Adipose tissue (tissue), 3 donors: ENCODE measurements at regions not wholly inside any gene's neighbourhood (a gene's known extent, or its start where the extent isn't known, plus 50 kb on each side); places are given as distances from the start of the nearest gene placed in this dataset.

Source experiments
- H3K27ac ChIP-seq: one replicate; pipeline ENCODE4 v1.5.1; 2013; ENCODE audit warnings: low read depth, low read length
- WGBS, 3 donors: extraction: QIAGEN DNeasy Blood & Tissue Kit; methylation state at CpG; one replicate each; pipeline ENCODE4 v1.1.7; 2013; 5-methylcytosine and 5-hydroxymethylcytosine counted together
- donor health status: healthy with polysubstance abuse.
- donor health status: Bipolar disorder and iron deficiency.
- donor health status: healthy.

- 63 to 87% (median 80%) methylated on average over 1 of the region's 1 CpG for WGBS, 3 donors
- no peak overlapping the region for H3K27ac ChIP-seq
Measured at GRCh38 chr13:50401049-50401505, 385.8 kb downstream of the KCNRG start.

- H3K27ac ChIP-seq: no peak overlapping the region
- 65 to 77% (median 72%) methylated on average over 3 of the region's 3 CpGs for WGBS, 3 donors
Measured at GRCh38 chr13:50401721-50402465, 386.6 kb downstream of the KCNRG start.

- H3K27ac ChIP-seq: no peak overlapping the region
- WGBS, 3 donors: 45 to 70% (median 68%) methylated on average over 1 of the region's 1 CpG
Measured at GRCh38 chr13:50403311-50403710, 388.1 kb downstream of the KCNRG start.

GRCh38 chr13:50404116-50404515, 388.9 kb downstream of the KCNRG start:
- 80 to 96% (median 84%) methylated on average over 3 of the region's 3 CpGs for WGBS, 3 donors
- no peak overlapping the region for H3K27ac ChIP-seq

GRCh38 chr13:50404769-50405168, 389.5 kb downstream of the KCNRG start:
- 79 to 91% (median 86%) methylated on average over 1 of the region's 1 CpG for WGBS, 3 donors
- no peak overlapping the region for H3K27ac ChIP-seq

GRCh38 chr13:50406831-50407230, 391.6 kb downstream of the KCNRG start:
- no peak overlapping the region for H3K27ac ChIP-seq
- 93 to 97% (median 96%) methylated on average over 3 of the region's 3 CpGs for WGBS, 3 donors

- WGBS, 3 donors: 51 to 86% (median 79%) methylated on average over 3 of the region's 3 CpGs
- H3K27ac ChIP-seq: no peak overlapping the region
Measured at GRCh38 chr13:50408068-50408467, 392.8 kb downstream of the KCNRG start.

GRCh38 chr13:50409220-50409619, 394.0 kb downstream of the KCNRG start:
- 87 to 95% (median 88%) methylated on average over 2 of the region's 2 CpGs for WGBS, 3 donors
- H3K27ac ChIP-seq: no peak overlapping the region

- 70 to 89% (median 76%) methylated on average over 5 of the region's 5 CpGs for WGBS, 3 donors
Measured at GRCh38 chr13:50410921-50411746, 395.9 kb downstream of the KCNRG start.

GRCh38 chr13:50412046-50412617, 396.9 kb downstream of the KCNRG start:
- H3K27ac ChIP-seq: no peak overlapping the region
- WGBS, 3 donors: 73 to 96% (median 94%) methylated on average over 4 of the region's 4 CpGs

More at GRCh38 chr13:50410921-50411746, 395.9 kb downstream of the KCNRG start:
- H3K27ac ChIP-seq: no peak overlapping the region

GRCh38 chr13:50414640-50415039, 399.4 kb downstream of the KCNRG start:
- 88 to 100% (median 97%) methylated on average over 1 of the region's 1 CpG for WGBS, 3 donors
- H3K27ac ChIP-seq: no peak overlapping the region

GRCh38 chr13:50415428-50415827, 400.2 kb downstream of the KCNRG start:
- WGBS, 3 donors: 68 to 81% (median 79%) methylated on average over 3 of the region's 3 CpGs

GRCh38 chr13:50417597-50417996, 402.4 kb downstream of the KCNRG start:
- 81 to 82% (median 81%) methylated on average over 7 of the region's 7 CpGs for WGBS, 3 donors
- H3K27ac ChIP-seq: no peak overlapping the region

More at GRCh38 chr13:50415428-50415827, 400.2 kb downstream of the KCNRG start:
- no peak overlapping the region for H3K27ac ChIP-seq

- WGBS, 3 donors: 84 to 91% (median 85%) methylated on average over 2 of the region's 2 CpGs
- no peak overlapping the region for H3K27ac ChIP-seq
Measured at GRCh38 chr13:50419331-50419865, 404.2 kb downstream of the KCNRG start.

- no peak overlapping the region for H3K27ac ChIP-seq
- WGBS, 3 donors: 50 to 79% (median 57%) methylated on average over 6 of the region's 6 CpGs
Measured at GRCh38 chr13:50419896-50420295, 404.7 kb downstream of the KCNRG start.

GRCh38 chr13:50420718-50421472, 405.7 kb downstream of the KCNRG start:
- no peak overlapping the region for H3K27ac ChIP-seq

GRCh38 chr13:50421473-50422130, 406.4 kb downstream of the KCNRG start:
- WGBS, 3 donors: 30 to 41% (median 33%) methylated on average over 2 of the region's 2 CpGs
- no peak overlapping the region for H3K27ac ChIP-seq

More at GRCh38 chr13:50420718-50421472, 405.7 kb downstream of the KCNRG start:
- WGBS, 3 donors: 59 to 85% (median 69%) methylated on average over 6 of the region's 6 CpGs
